CD4-positive, alpha-beta T cell (primary cell): ENCODE measurements at regions not wholly inside any gene's neighbourhood (a gene's known extent, or its start where the extent isn't known, plus 50 kb on each side); places are given as distances from the start of the nearest gene placed in this dataset.

Experiments
- ATAC-seq: fragments of 200-7000 bp; cut with Tn5 transposase; one replicate; pipeline ENCODE4 v1.10.0; 2022; ENCODE audit warnings: mild to moderate bottlenecking; ENCODE audit not compliant: poor library complexity
- CTCF ChIA-PET: fragments of 350-600 bp; sonication (Branson Sonifier 250); formaldehyde crosslinking; loops from one replicate; lab custom pipeline; 2021; ENCODE audit warnings: antibody characterized with exemption, inconsistent platforms; lab: Charles Lee
- POLR2A ChIA-PET: fragments of 350-600 bp; sonication (Branson Sonifier 250); formaldehyde crosslinking; loops from one replicate; lab custom pipeline; 2021; ENCODE audit warnings: antibody characterized with exemption, inconsistent platforms; lab: Charles Lee
- DNase-seq, 14 experiments: peaks; one replicate each; pipeline ENCODE4 v3.0.0-alpha.2; 2013 to 2020; ENCODE audit warnings: mixed read lengths in 2 of 14
- H3K27ac ChIP-seq, 2 donors: one replicate each; pipeline versions ENCODE4 v1.5.1 to v1.7.0; 2013; ENCODE audit warnings: low read length in 2 of 2, low read depth in 1 of 2, mild to moderate bottlenecking in 1 of 2
- H3K27me3 ChIP-seq, 2 experiments: 1 replicate in 1 of 2; 2 replicates in 1 of 2; pipeline versions ENCODE4 v1.6.1 to v1.7.0; 2013; ENCODE audit warnings: low read length in 2 of 2, control low read depth in 1 of 2, mild to moderate bottlenecking in 1 of 2, moderate library complexity in 1 of 2; ENCODE audit not compliant: insufficient read depth in 2 of 2, control insufficient read depth in 1 of 2
- H3K36me3 ChIP-seq: one replicate; pipeline ENCODE4 v1.6.1; 2013; ENCODE audit warnings: low read length, control low read depth; ENCODE audit not compliant: insufficient read depth
- H3K4me1 ChIP-seq: one replicate; pipeline ENCODE4 v1.6.1; 2013; ENCODE audit warnings: low read length, control low read depth; ENCODE audit not compliant: insufficient read depth
- H3K4me3 ChIP-seq: one replicate; pipeline ENCODE4 v1.5.1; 2013; ENCODE audit warnings: mild to moderate bottlenecking, low read length, moderate library complexity
- H3K9me3 ChIP-seq, 2 experiments: 1 replicate in 1 of 2; 2 replicates in 1 of 2; pipeline versions ENCODE4 v1.6.1 to v1.7.0; 2013; ENCODE audit warnings: low read length in 2 of 2, mild to moderate bottlenecking in 2 of 2, control low read depth in 1 of 2, moderate library complexity in 1 of 2; ENCODE audit not compliant: control insufficient read depth in 1 of 2, insufficient read depth in 1 of 2
- H3K27ac Mint-ChIP-seq: one replicate; pipeline ENCODE4 v1.8.0; 2020; ENCODE audit warnings: mixed read lengths
- H3K27me3 Mint-ChIP-seq: one replicate; pipeline ENCODE4 v1.8.0; 2021; ENCODE audit warnings: mixed read lengths
- H3K36me3 Mint-ChIP-seq: one replicate; pipeline ENCODE4 v1.8.0; 2021; ENCODE audit warnings: low read depth, mixed read lengths
- H3K4me1 Mint-ChIP-seq: one replicate; pipeline ENCODE4 v1.8.0; 2021; ENCODE audit warnings: low read depth, mixed read lengths
- H3K4me3 Mint-ChIP-seq: one replicate; pipeline ENCODE4 v1.8.0; 2020; ENCODE audit warnings: mild to moderate bottlenecking, mixed read lengths
- H3K9me3 Mint-ChIP-seq: one replicate; pipeline ENCODE4 v1.8.0; 2020; ENCODE audit warnings: mixed read lengths
- intact Hi-C, 2 experiments: fragments of 100-400 bp; cut with DNase I in 1 of 2; cut with micrococcal nuclease in 1 of 2; formaldehyde crosslinking; loops; one replicate each; pipeline versions ENCODE4 v1.15.1 to v1.9.0; 2023 to 2025; cut with DNase I, micrococcal nuclease
- TF ChIP-seq, protein P1 (sequence below): fragments of 200-600 bp; IDR thresholded peaks from one replicate; pipeline ENCODE4 v1.8.0; 2022; ENCODE audit warnings: antibody characterized with exemption, mild to moderate bottlenecking

DNA sequence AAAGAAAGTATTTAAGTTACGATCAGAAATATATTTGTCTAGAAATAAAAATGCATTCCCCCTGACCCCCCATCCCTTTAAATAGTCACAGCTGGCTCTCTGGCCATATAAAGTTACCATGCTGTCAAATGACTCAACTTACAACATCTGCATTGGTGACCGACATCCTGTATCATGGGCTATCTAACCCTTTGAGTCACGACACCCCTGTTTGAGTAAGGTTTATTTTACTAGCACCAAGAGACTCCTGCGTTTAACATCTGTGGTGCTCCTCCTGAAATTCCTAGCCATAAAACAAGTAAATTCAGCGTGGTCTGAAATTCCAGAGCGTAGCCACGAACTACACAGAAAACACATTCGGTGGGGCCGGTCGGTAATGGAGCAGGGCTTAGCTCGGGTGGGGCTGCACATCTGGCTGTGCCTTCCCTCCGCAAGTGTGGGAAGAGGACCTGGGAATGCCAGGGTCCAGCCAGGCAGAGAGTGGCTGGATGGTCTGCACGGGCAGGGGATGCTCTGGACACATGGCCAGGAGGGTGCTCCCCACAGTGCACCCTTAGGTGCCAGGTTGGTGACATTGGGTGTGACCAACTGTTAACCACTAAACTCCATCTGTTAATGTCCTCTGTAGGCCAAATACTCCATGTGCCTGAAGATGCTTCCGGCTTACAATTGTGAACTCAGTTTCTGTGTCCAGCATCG is 53.0 kb upstream of the CLDN14 start:
- no peaks in the 10 kb centered on the region for H3K9me3 Mint-ChIP-seq
- no peak overlapping the region for H3K27ac Mint-ChIP-seq

DNA sequence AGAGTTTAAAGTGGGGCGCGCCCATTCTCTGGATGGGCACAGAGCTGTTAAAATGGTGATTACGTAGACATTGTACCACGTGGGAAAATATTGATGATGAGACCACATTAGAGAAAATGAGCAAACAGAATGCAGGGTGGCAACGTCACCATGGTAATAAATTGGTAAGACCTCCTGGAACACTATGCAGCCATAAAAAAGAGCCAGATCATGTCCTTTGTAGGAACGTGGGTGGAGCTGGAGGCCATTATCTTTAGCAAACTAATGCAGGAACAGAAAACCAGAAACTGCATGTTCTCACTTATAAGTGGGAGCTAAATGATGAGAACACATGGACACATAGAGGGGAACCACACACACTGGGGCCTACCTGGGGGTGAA is 53.5 kb upstream of the CLDN14 start:
- H3K4me3 ChIP-seq = no peak overlapping the region
- H3K4me1 ChIP-seq = no peaks in the 10 kb centered on the region
- DNase-seq (no peak), ATAC-seq (no peak)
- TF ChIP-seq, protein P1, sequence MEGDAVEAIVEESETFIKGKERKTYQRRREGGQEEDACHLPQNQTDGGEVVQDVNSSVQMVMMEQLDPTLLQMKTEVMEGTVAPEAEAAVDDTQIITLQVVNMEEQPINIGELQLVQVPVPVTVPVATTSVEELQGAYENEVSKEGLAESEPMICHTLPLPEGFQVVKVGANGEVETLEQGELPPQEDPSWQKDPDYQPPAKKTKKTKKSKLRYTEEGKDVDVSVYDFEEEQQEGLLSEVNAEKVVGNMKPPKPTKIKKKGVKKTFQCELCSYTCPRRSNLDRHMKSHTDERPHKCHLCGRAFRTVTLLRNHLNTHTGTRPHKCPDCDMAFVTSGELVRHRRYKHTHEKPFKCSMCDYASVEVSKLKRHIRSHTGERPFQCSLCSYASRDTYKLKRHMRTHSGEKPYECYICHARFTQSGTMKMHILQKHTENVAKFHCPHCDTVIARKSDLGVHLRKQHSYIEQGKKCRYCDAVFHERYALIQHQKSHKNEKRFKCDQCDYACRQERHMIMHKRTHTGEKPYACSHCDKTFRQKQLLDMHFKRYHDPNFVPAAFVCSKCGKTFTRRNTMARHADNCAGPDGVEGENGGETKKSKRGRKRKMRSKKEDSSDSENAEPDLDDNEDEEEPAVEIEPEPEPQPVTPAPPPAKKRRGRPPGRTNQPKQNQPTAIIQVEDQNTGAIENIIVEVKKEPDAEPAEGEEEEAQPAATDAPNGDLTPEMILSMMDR = no peak
- Mint-ChIP-seq H3K27me3 (peaks cover 7% of the 10 kb centered on the region), H3K27ac (no peak overlapping the region), H3K36me3 (no peaks in the 10 kb centered on the region), H3K4me3 (no peak overlapping the region), H3K9me3 (no peaks in the 10 kb centered on the region), H3K4me1 (no peaks in the 10 kb centered on the region)
- H3K27me3 ChIP-seq = peaks cover 0 to 2% of the 10 kb centered on the region in 2 experiments
- intact Hi-C loops = no loop called here
- ChIA-PET CTCF (no interaction called here), POLR2A (no interaction called here)
- H3K27ac ChIP-seq = no peak overlapping the region
- no peaks in the 10 kb centered on the region for H3K9me3 ChIP-seq
- no peaks in the 10 kb centered on the region for H3K36me3 ChIP-seq

More for the DNA sequence above, 53.0 kb upstream of the CLDN14 start:
- Histone ChIP-seq H3K4me1 (no peaks in the 10 kb centered on the region), H3K9me3 (no peaks in the 10 kb centered on the region), H3K27me3 (peaks cover 0 to 2% of the 10 kb centered on the region in 2 experiments), H3K27ac (no peak overlapping the region), H3K36me3 (no peaks in the 10 kb centered on the region), H3K4me3 (no peak overlapping the region)
- CTCF ChIA-PET = no interaction called here
- TF ChIP-seq, protein P1 = no peak
- ATAC-seq (no peak), DNase-seq (no peak)
- H3K4me3 Mint-ChIP-seq = no peak overlapping the region
- no peaks in the 10 kb centered on the region for H3K4me1 Mint-ChIP-seq
- intact Hi-C loops = no loop called here
- POLR2A ChIA-PET = no interaction called here
- H3K27me3 Mint-ChIP-seq = peaks cover 7% of the 10 kb centered on the region
- no peaks in the 10 kb centered on the region for H3K36me3 Mint-ChIP-seq

DNA sequence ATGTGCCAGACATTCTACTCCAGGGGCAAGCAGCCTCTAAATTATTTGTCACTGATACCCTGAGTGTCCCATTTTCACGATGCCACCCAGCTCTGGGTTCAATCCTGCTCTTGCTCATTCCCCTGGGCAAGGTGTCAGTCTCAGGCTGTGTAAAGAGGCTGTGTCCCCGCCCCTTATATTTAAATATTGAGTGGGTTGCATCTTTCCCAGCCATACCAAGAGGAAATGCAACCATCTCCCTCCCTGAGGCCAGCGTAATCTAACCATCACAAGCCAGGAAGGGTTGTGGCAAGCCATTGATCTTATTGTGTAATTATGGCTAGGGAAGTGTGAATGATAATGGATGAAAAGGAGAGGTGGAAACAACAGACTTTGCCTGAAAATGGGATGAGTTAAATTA is 54.7 kb upstream of the CLDN14 start:
- DNase-seq = no peak
- TF ChIP-seq, protein P1 = no peak
- Mint-ChIP-seq H3K9me3 (no peaks in the 10 kb centered on the region), H3K4me3 (no peak overlapping the region), H3K27me3 (peaks cover under 1% of the 10 kb centered on the region), H3K4me1 (no peaks in the 10 kb centered on the region), H3K36me3 (no peaks in the 10 kb centered on the region), H3K27ac (no peak overlapping the region)
- ATAC-seq = no peak
- no peak overlapping the region for H3K27ac ChIP-seq
- H3K36me3 ChIP-seq = no peaks in the 10 kb centered on the region
- H3K9me3 ChIP-seq = no peaks in the 10 kb centered on the region
- ChIA-PET CTCF (no interaction called here), POLR2A (no interaction called here)
- H3K27me3 ChIP-seq = peaks cover 0 to 2% of the 10 kb centered on the region in 2 experiments
- H3K4me3 ChIP-seq = no peak overlapping the region
- intact Hi-C loops = no loop called here
- no peaks in the 10 kb centered on the region for H3K4me1 ChIP-seq
